ENCODE measurements at regions not wholly inside any gene's neighbourhood (a gene's known extent, or its start where the extent isn't known, plus 50 kb on each side); places are given as distances from the start of the nearest gene placed in this dataset.

DNA sequence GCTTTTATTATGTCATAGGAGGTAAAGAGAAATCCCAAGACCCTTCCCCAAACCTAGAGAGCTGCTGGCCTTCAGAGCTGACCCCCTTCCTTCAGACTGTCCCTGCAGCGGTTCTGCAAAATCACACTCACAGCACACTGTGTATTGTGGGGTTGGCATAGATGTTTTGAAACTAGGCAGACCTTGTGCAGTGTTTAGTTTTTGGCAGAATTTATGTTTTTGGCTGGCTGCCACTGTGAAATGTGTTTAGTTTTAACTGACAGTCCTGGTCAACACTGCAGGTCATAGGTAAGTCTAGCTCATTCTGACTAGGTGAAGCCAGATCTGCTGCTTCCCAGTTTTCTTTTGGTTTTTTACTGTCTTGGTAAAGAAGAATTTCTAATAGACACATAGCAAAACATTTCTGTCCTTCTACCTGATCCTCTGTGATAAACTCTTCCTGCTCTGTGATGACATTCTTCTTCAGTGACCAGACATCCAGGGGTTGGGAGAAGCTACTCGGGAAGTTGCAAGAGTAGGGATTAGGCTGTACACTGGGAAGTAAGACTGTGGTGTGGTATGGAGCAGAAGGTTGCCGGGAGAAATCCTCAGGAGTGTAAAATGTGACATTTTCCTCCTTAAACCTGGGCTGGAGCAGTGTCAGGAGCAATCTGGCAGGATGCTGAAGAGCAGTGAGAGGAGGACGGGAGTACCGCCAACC, 209.6 kb upstream of the MCTP2 start:
- no peak overlapping the region for H3K4me3 ChIP-seq (ENCODE audit: extremely low read depth in 1 of 4, insufficient read depth in 2 of 4, low read depth in 3 of 4, low read length in 4 of 4)
- H3K4me1 ChIP-seq (replicated peaks in 1 of 4; ENCODE audit: control insufficient read depth in 3 of 4, insufficient read depth in 4 of 4, low read length in 3 of 4), result no peaks in the 10 kb centered on the region
- H3K4me2 ChIP-seq (ENCODE audit: insufficient read depth in 1 of 2, low read depth in 2 of 2, low read length in 2 of 2), result no peak overlapping the region
- H2AFZ ChIP-seq (ENCODE audit: low read length), result no peak overlapping the region
- H4K5ac ChIP-seq (ENCODE audit: insufficient read length, low read depth, low read length), result no peak overlapping the region
- no peak overlapping the region for H2BK15ac ChIP-seq (ENCODE audit: low read length)
- H2BK5ac ChIP-seq (ENCODE audit: low read depth, low read length), result no peak overlapping the region
- no peak overlapping the region for H2BK12ac ChIP-seq (ENCODE audit: low read depth, low read length)
- ChIA-PET POLR2A (ENCODE audit: partially characterized antibody) (no interaction called here), CTCF (ENCODE audit: partially characterized antibody) (interaction anchor here (1.0 to 1.3 kb wide), 2 partner anchors 14 to 98 kb away, joined by 3 to 4 read pairs; no protein-coding TSS in a partner anchor)
- H3K9me3 ChIP-seq (ENCODE audit: insufficient read depth in 2 of 2, low read depth in 1 of 2, low read length in 1 of 2), result no peaks in the 10 kb centered on the region
- no peak overlapping the region for H3K18ac ChIP-seq (ENCODE audit: extremely low read depth, low read length)
- H3K79me2 ChIP-seq (ENCODE audit: control insufficient read depth in 1 of 2, insufficient read depth in 2 of 2, low read length in 2 of 2), result no peaks in the 10 kb centered on the region
- no peaks in the 10 kb centered on the region for H3K27me3 ChIP-seq (replicated peaks in 1 of 4; ENCODE audit: control insufficient read depth in 3 of 4, extremely low read depth in 1 of 4, insufficient read depth in 3 of 4, low read length in 3 of 4)
- no peak overlapping the region for H2BK120ac ChIP-seq (replicated peaks; ENCODE audit: low read depth, low read length)
- 90% methylated on average over 5 of the region's 5 CpGs; no CpG with 5 or more reads in 1 of the 2 experiments for WGBS, 2 experiments (ENCODE audit: extremely low coverage in 1 of 2, insufficient coverage in 1 of 2, insufficient read length in 1 of 2, insufficient replicate concordance in 2 of 2, low coverage in 1 of 2, low lambda C conversion rate in 2 of 2, missing lambda C conversion rate in 1 of 2)
- H3K9ac ChIP-seq (replicated peaks in 1 of 4; ENCODE audit: extremely low read depth in 1 of 4, low read depth in 3 of 4, low read length in 3 of 4), result no peak overlapping the region
- no peak for DNase-seq (ENCODE audit: low read depth in 1 of 2, low spot score in 2 of 2)
- no peaks in the 10 kb centered on the region for H4K20me1 ChIP-seq (replicated peaks in 1 of 2; ENCODE audit: control insufficient read depth in 1 of 2, insufficient read depth in 2 of 2, low read length in 2 of 2)
- H3K14ac ChIP-seq (ENCODE audit: insufficient read length), result no peak overlapping the region
- no peak overlapping the region for H4K91ac ChIP-seq (replicated peaks; ENCODE audit: insufficient read length, low read length)
- no peaks in the 10 kb centered on the region for H3K23me2 ChIP-seq (ENCODE audit: low read depth, low read length)
- H3K56ac ChIP-seq (replicated peaks; ENCODE audit: insufficient read length, low read depth, low read length), result no peak overlapping the region
- no peak overlapping the region for H3K23ac ChIP-seq (ENCODE audit: insufficient read length)
- no peak overlapping the region for H2BK20ac ChIP-seq (ENCODE audit: low read length)
- FAIRE-seq, result no peak
- H3K27ac ChIP-seq (ENCODE audit: low read depth, low read length), result no peak overlapping the region
- H3K36me3 ChIP-seq (ENCODE audit: control insufficient read depth in 2 of 4, insufficient read depth in 4 of 4, low read length in 3 of 4), result no peaks in the 10 kb centered on the region
- H2AK5ac ChIP-seq (ENCODE audit: low read depth, low read length), result no peak overlapping the region
- no peaks in the 10 kb centered on the region for H3K79me1 ChIP-seq (ENCODE audit: low read depth, low read length)
- H4K8ac ChIP-seq (ENCODE audit: extremely low read depth, insufficient read depth, low read length), result no peak overlapping the region
- H3K4ac ChIP-seq (replicated peaks; ENCODE audit: insufficient read length, low read depth, low read length), result no peak overlapping the region
- no peak for TF ChIP-seq RAD21 (IDR thresholded peaks at IDR 0.05 in 1 of 2, conservative IDR thresholded peaks at IDR 0.05 in 1 of 2; ENCODE audit: low read depth in 2 of 2, low read length in 2 of 2)
- no peak for TF ChIP-seq TAF7 (optimal IDR thresholded peaks at IDR 0.05; ENCODE audit: borderline replicate concordance, low read depth, low read length)
- TF ChIP-seq SUZ12 (IDR thresholded peaks at IDR 0.05; ENCODE audit: low read length), result no peak
- TF ChIP-seq GABPA (IDR thresholded peaks at IDR 0.05; ENCODE audit: borderline replicate concordance, insufficient read depth, low read length), result no peak
- no peak for TF ChIP-seq POLR2AphosphoS5 (IDR thresholded peaks at IDR 0.05; ENCODE audit: low read depth, low read length)
- TF ChIP-seq CHD1 (IDR thresholded peaks at IDR 0.05; ENCODE audit: low read depth, low read length), result no peak
- no peak for TF ChIP-seq RBBP5 (IDR thresholded peaks at IDR 0.05; ENCODE audit: borderline replicate concordance, low read depth, low read length)
- TF ChIP-seq, protein P1, sequence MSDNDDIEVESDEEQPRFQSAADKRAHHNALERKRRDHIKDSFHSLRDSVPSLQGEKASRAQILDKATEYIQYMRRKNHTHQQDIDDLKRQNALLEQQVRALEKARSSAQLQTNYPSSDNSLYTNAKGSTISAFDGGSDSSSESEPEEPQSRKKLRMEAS (IDR thresholded peaks at IDR 0.05), result no peak
- TF ChIP-seq KDM1A (IDR thresholded peaks at IDR 0.05; ENCODE audit: borderline replicate concordance, low read length), result no peak
- TF ChIP-seq EZH2 (IDR thresholded peaks at IDR 0.05; ENCODE audit: low read depth, low read length, severe bottlenecking), result no peak
- no peak for TF ChIP-seq FOSL1 (IDR thresholded peaks at IDR 0.05; ENCODE audit: insufficient read depth, low read depth, low read length)
- TF ChIP-seq GTF2F1 (IDR thresholded peaks at IDR 0.05; ENCODE audit: borderline replicate concordance, low read depth, low read length), result no peak
- no peak for TF ChIP-seq EGR1 (IDR thresholded peaks at IDR 0.05; ENCODE audit: borderline replicate concordance, low read depth, low read length)

Measured in H1 (cell line).